ENCODE measurements at regions not wholly inside any gene's neighbourhood (a gene's known extent, or its start where the extent isn't known, plus 50 kb on each side); places are given as distances from the start of the nearest gene placed in this dataset.

- BruUV-seq (replicated peaks): no TSS peak
- no peak for DNase-seq (ENCODE audit: low read depth, low spot score)
- Histone ChIP-seq H3K9me3 (ENCODE audit: control insufficient read depth, insufficient read depth, low read depth, low read length) (no peaks in the 10 kb centered on the region), H3K4me3 (ENCODE audit: low read depth in 2 of 2, low read length in 2 of 2) (no peak overlapping the region), H3K27me3 (ENCODE audit: control insufficient read depth, insufficient read depth, low read length) (no peaks in the 10 kb centered on the region), H3K36me3 (ENCODE audit: control insufficient read depth, insufficient read depth, low read length) (no peaks in the 10 kb centered on the region), H3K27ac (ENCODE audit: low read length) (no peak overlapping the region), H3K4me1 (ENCODE audit: control insufficient read depth, insufficient read depth, low read length) (no peaks in the 10 kb centered on the region)
- intact Hi-C loops (cut with micrococcal nuclease; ENCODE audit: unreplicated experiment): no loop called here
- TF ChIP-seq REST (IDR thresholded peaks at IDR 0.05; ENCODE audit: insufficient read depth in 1 of 2, low read depth in 2 of 2, low read length in 1 of 2): no peak
- TF ChIP-seq, protein P1, sequence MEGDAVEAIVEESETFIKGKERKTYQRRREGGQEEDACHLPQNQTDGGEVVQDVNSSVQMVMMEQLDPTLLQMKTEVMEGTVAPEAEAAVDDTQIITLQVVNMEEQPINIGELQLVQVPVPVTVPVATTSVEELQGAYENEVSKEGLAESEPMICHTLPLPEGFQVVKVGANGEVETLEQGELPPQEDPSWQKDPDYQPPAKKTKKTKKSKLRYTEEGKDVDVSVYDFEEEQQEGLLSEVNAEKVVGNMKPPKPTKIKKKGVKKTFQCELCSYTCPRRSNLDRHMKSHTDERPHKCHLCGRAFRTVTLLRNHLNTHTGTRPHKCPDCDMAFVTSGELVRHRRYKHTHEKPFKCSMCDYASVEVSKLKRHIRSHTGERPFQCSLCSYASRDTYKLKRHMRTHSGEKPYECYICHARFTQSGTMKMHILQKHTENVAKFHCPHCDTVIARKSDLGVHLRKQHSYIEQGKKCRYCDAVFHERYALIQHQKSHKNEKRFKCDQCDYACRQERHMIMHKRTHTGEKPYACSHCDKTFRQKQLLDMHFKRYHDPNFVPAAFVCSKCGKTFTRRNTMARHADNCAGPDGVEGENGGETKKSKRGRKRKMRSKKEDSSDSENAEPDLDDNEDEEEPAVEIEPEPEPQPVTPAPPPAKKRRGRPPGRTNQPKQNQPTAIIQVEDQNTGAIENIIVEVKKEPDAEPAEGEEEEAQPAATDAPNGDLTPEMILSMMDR (IDR thresholded peaks at IDR 0.05): peak; percentile 31
- POLR2A ChIA-PET: no interaction called here
- no peak for ATAC-seq
- CTCF ChIA-PET: interaction anchor here (0.7 kb wide), 1 partner anchor 414 kb away, joined by 6 read pairs; no protein-coding TSS in a partner anchor
- in situ Hi-C loops (cut with HindIII; ENCODE audit: low pct_unique_long_range_greater_than_20kb, low sequenced_read_pairs): no loop called here
Measured at GRCh38 chr16:82368041-82368440, 198.0 kb upstream of the MPHOSPH6 start.

- Histone ChIP-seq H3K27me3 (ENCODE audit: control insufficient read depth, insufficient read depth, low read length) (no peaks in the 10 kb centered on the region), H3K9me3 (ENCODE audit: control insufficient read depth, insufficient read depth, low read depth, low read length) (no peaks in the 10 kb centered on the region), H3K4me3 (ENCODE audit: low read depth in 2 of 2, low read length in 2 of 2) (no peak overlapping the region), H3K27ac (ENCODE audit: low read length) (no peak overlapping the region), H3K36me3 (ENCODE audit: control insufficient read depth, insufficient read depth, low read length) (no peaks in the 10 kb centered on the region), H3K4me1 (ENCODE audit: control insufficient read depth, insufficient read depth, low read length) (no peaks in the 10 kb centered on the region)
- no peak for ATAC-seq
- POLR2A ChIA-PET: no interaction called here
- DNase-seq (ENCODE audit: low read depth, low spot score): no peak
- no TSS peak for BruUV-seq (replicated peaks)
- TF ChIP-seq, protein P1 (IDR thresholded peaks at IDR 0.05): no peak
- TF ChIP-seq POLR2AphosphoS5 (IDR thresholded peaks at IDR 0.05; ENCODE audit: low read depth, low read length) (no peak), TCF7L2 (IDR thresholded peaks at IDR 0.05; ENCODE audit: low read depth, low read length) (no peak), REST (IDR thresholded peaks at IDR 0.05; ENCODE audit: insufficient read depth in 1 of 2, low read depth in 2 of 2, low read length in 1 of 2) (no peak), SIN3A (IDR thresholded peaks at IDR 0.05; ENCODE audit: borderline replicate concordance, insufficient read depth, low read depth, low read length) (no peak)
- intact Hi-C loops (cut with micrococcal nuclease; ENCODE audit: unreplicated experiment) (no loop called here), in situ Hi-C loops (cut with HindIII; ENCODE audit: low pct_unique_long_range_greater_than_20kb, low sequenced_read_pairs) (no loop called here)
- CTCF ChIA-PET: no interaction called here
Measured at GRCh38 chr16:82366462-82366861, 196.4 kb upstream of the MPHOSPH6 start.
